ENCODE measurements at regions not wholly inside any gene's neighbourhood (a gene's known extent, or its start where the extent isn't known, plus 50 kb on each side); places are given as distances from the start of the nearest gene placed in this dataset.

DNA sequence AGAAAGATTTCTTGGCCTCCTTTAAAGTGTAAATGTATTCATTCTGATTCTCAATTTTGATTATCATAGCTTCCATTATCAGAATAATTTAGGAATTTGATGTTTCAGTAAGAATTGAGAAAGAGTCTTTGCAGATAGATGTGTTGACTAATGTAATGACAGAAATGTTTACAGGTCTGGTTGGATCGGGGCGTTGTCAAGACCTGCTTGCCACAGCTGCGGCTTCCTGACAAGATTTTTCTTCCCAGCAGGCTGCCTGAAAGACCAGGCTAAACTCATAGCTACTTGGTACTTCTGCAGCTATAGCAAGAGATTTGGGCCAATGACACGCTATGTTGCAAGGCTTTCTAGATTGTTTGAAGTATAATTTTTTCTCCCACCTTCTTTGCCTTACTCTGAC, 91.5 kb upstream of the ANKRD50 start:
- TF ChIP-seq, protein P1, sequence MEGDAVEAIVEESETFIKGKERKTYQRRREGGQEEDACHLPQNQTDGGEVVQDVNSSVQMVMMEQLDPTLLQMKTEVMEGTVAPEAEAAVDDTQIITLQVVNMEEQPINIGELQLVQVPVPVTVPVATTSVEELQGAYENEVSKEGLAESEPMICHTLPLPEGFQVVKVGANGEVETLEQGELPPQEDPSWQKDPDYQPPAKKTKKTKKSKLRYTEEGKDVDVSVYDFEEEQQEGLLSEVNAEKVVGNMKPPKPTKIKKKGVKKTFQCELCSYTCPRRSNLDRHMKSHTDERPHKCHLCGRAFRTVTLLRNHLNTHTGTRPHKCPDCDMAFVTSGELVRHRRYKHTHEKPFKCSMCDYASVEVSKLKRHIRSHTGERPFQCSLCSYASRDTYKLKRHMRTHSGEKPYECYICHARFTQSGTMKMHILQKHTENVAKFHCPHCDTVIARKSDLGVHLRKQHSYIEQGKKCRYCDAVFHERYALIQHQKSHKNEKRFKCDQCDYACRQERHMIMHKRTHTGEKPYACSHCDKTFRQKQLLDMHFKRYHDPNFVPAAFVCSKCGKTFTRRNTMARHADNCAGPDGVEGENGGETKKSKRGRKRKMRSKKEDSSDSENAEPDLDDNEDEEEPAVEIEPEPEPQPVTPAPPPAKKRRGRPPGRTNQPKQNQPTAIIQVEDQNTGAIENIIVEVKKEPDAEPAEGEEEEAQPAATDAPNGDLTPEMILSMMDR (IDR thresholded peaks at IDR 0.05) = no peak
- no peak for TF ChIP-seq POLR2A (IDR thresholded peaks at IDR 0.05)

All from adrenal gland (tissue), 5 donors.